ENCODE measurements at regions not wholly inside any gene's neighbourhood (a gene's known extent, or its start where the extent isn't known, plus 50 kb on each side); places are given as distances from the start of the nearest gene placed in this dataset.

GRCh38 chr3:124235446-124235845 lies 243.5 kb upstream of the ROPN1 start:
- 91 to 95% methylated on average over 6 of the region's 6 CpGs for WGBS, 2 donors
- no peaks in the 10 kb centered on the region for H3K36me3 ChIP-seq
- H3K4me3 ChIP-seq: no peak overlapping the region
- H3K4me1 ChIP-seq: no peaks in the 10 kb centered on the region
- no peaks in the 10 kb centered on the region for H3K9me3 ChIP-seq
- DNase-seq (ENCODE audit: low spot score in 2 of 2): no peak
- no peak overlapping the region for H3K27ac ChIP-seq
- no peaks in the 10 kb centered on the region for H3K27me3 ChIP-seq
- no peak for TF ChIP-seq EP300 (IDR thresholded peaks at IDR 0.05)

- 84 to 91% methylated on average over 5 of the region's 5 CpGs for WGBS, 2 donors
- peaks cover 0 to 7% (median 3%) of the 10 kb centered on the region in 4 donors for H3K4me1 ChIP-seq
Measured at GRCh38 chr3:124243177-124243859, 251.4 kb upstream of the ROPN1 start.

GRCh38 chr3:124246376-124246775 lies 254.5 kb upstream of the ROPN1 start:
- no peak for DNase-seq (ENCODE audit: low spot score in 2 of 2)
- 90 to 92% methylated on average over 1 of the region's 1 CpG for WGBS, 2 donors
- Histone ChIP-seq H3K4me1 (peaks cover 0 to 29% (median 12%) of the 10 kb centered on the region in 4 donors), H3K27me3 (no peaks in the 10 kb centered on the region), H3K27ac (peak overlapping the region in 2 of 4 donors; percentile 23 to 80), H3K36me3 (no peaks in the 10 kb centered on the region), H3K4me3 (no peak overlapping the region), H3K9me3 (no peaks in the 10 kb centered on the region)
- TF ChIP-seq CTCF (IDR thresholded peaks at IDR 0.05) (no peak), EP300 (IDR thresholded peaks at IDR 0.05) (no peak), POLR2A (IDR thresholded peaks at IDR 0.05) (no peak)

More at GRCh38 chr3:124243177-124243859, 251.4 kb upstream of the ROPN1 start:
- H3K27ac ChIP-seq: no peak overlapping the region
- no peaks in the 10 kb centered on the region for H3K27me3 ChIP-seq
- DNase-seq (ENCODE audit: low spot score in 2 of 2): no peak
- TF ChIP-seq CTCF (IDR thresholded peaks at IDR 0.05) (no peak), EP300 (IDR thresholded peaks at IDR 0.05) (no peak), POLR2A (IDR thresholded peaks at IDR 0.05) (no peak)
- no peak overlapping the region for H3K4me3 ChIP-seq
- H3K36me3 ChIP-seq: no peaks in the 10 kb centered on the region
- no peaks in the 10 kb centered on the region for H3K9me3 ChIP-seq

- no peak overlapping the region for H3K4me3 ChIP-seq
- DNase-seq (ENCODE audit: low spot score in 2 of 2): no peak
- H3K36me3 ChIP-seq: no peaks in the 10 kb centered on the region
- TF ChIP-seq POLR2A (IDR thresholded peaks at IDR 0.05) (no peak), CTCF (IDR thresholded peaks at IDR 0.05) (no peak), EP300 (IDR thresholded peaks at IDR 0.05) (no peak)
- no peaks in the 10 kb centered on the region for H3K9me3 ChIP-seq
- no peaks in the 10 kb centered on the region for H3K27me3 ChIP-seq
- peak overlapping the region in 2 of 4 donors; percentile 74 to 80 for H3K27ac ChIP-seq
- 78 to 80% methylated on average over 2 of the region's 2 CpGs for WGBS, 2 donors
- H3K4me1 ChIP-seq: peaks cover 0 to 29% (median 12%) of the 10 kb centered on the region in 4 donors
Measured at GRCh38 chr3:124246949-124247348, 255.0 kb upstream of the ROPN1 start.

- Histone ChIP-seq H3K4me3 (no peak overlapping the region), H3K27ac (peak overlapping the region; percentile 65 to 80 (median 76)), H3K9me3 (no peaks in the 10 kb centered on the region), H3K4me1 (peaks cover 0 to 29% (median 12%) of the 10 kb centered on the region in 4 donors), H3K27me3 (no peaks in the 10 kb centered on the region), H3K36me3 (no peaks in the 10 kb centered on the region)
- TF ChIP-seq EP300 (IDR thresholded peaks at IDR 0.05) (peak; percentile 54 to 74), CTCF (IDR thresholded peaks at IDR 0.05) (no peak)
- 38 to 43% methylated on average over 4 of the region's 4 CpGs for WGBS, 2 donors
- peak in 1 of 2 donors; percentile 41 for DNase-seq (ENCODE audit: low spot score in 2 of 2)
Measured at GRCh38 chr3:124248471-124249028, 256.6 kb upstream of the ROPN1 start.
